Omental fat pad (tissue), 3 donors: ENCODE measurements at regions not wholly inside any gene's neighbourhood (a gene's known extent, or its start where the extent isn't known, plus 50 kb on each side); places are given as distances from the start of the nearest gene placed in this dataset.
"Not testable (repeated sequence)": the region's sequence is repeated elsewhere in the genome, so short reads cannot be mapped to it uniquely, and the experiment has no call there.

Experiments used
- ATAC-seq: fragments of 150-250 bp; one replicate; pipeline ENCODE4 v1.9.1; 2016; ENCODE audit warnings: mild to moderate bottlenecking, moderate library complexity; ENCODE audit not compliant: low FRiP score
- DNase-seq: peaks from one replicate; pipeline ENCODE4 v3.0.0-alpha.2; 2019; ENCODE audit warnings: low spot score
- CTCF ChIP-seq, 3 donors: fragments of 450-650 bp; IDR thresholded peaks; one replicate each; pipeline ENCODE4 v1.5.1; 2016 to 2017; ENCODE audit warnings: antibody characterized with exemption in 3 of 3, mild to moderate bottlenecking in 3 of 3, moderate library complexity in 2 of 3

- no peak for TF ChIP-seq CTCF (IDR thresholded peaks at IDR 0.05)
- ATAC-seq (no peak), DNase-seq (no peak)
These were observed 852.3 kb upstream of the HS3ST5 start for GRCh38 chr6:115194981-115195638.

GRCh38 chr6:115191989-115192388 lies 849.2 kb upstream of the HS3ST5 start:
- no peak for TF ChIP-seq CTCF (IDR thresholded peaks at IDR 0.05)
- ATAC-seq (no peak), DNase-seq (no peak)

- no peak for DNase-seq
- TF ChIP-seq CTCF (IDR thresholded peaks at IDR 0.05), result no peak
- ATAC-seq, result no peak
These were observed 847.7 kb upstream of the HS3ST5 start for GRCh38 chr6:115190534-115190933.

- not testable (repeated sequence) for DNase-seq, ATAC-seq
These were observed 832.6 kb upstream of the HS3ST5 start for GRCh38 chr6:115175456-115175855.

- not testable (repeated sequence) for ATAC-seq, DNase-seq
These were observed 823.1 kb upstream of the HS3ST5 start for GRCh38 chr6:115165912-115166311.

GRCh38 chr6:115159733-115160132 lies 816.9 kb upstream of the HS3ST5 start:
- ATAC-seq (no peak), DNase-seq (no peak)
- TF ChIP-seq CTCF (IDR thresholded peaks at IDR 0.05), result no peak

GRCh38 chr6:115137910-115138309 lies 795.1 kb upstream of the HS3ST5 start:
- no peak for DNase-seq
- ATAC-seq, result no peak
- TF ChIP-seq CTCF (IDR thresholded peaks at IDR 0.05), result no peak

- DNase-seq (no peak), ATAC-seq (no peak)
- no peak for TF ChIP-seq CTCF (IDR thresholded peaks at IDR 0.05)
These were observed 791.0 kb upstream of the HS3ST5 start for GRCh38 chr6:115133790-115134189.
